NCI-H446 treated with DMSO at 0.1 percent for 48 hours (cell line): ENCODE measurements at regions not wholly inside any gene's neighbourhood (a gene's known extent, or its start where the extent isn't known, plus 50 kb on each side); places are given as distances from the start of the nearest gene placed in this dataset.

Source experiments
- DNase-seq: peaks from one replicate; lab custom pipeline; 2025; lab: John Stamatoyannopoulos, UW

- no peak for DNase-seq
Measured at GRCh38 chr18:76570856-76571255, 75.8 kb upstream of the ZNF516 start.

GRCh38 chr18:76569644-76570419, 74.8 kb upstream of the ZNF516 start:
- DNase-seq = no peak

- no peak for DNase-seq
Measured at GRCh38 chr18:76568731-76569130, 73.7 kb upstream of the ZNF516 start.

GRCh38 chr18:76567835-76568445, 72.9 kb upstream of the ZNF516 start:
- DNase-seq = no peak

- DNase-seq = no peak
Measured at GRCh38 chr18:76566987-76567386, 71.9 kb upstream of the ZNF516 start.

GRCh38 chr18:76565238-76566173, 70.5 kb upstream of the ZNF516 start:
- DNase-seq = no peak

GRCh38 chr18:76564655-76565237, 69.7 kb upstream of the ZNF516 start:
- no peak for DNase-seq

- no peak for DNase-seq
Measured at GRCh38 chr18:76564117-76564516, 69.1 kb upstream of the ZNF516 start.

- no peak for DNase-seq
Measured at GRCh38 chr18:76562286-76563122, 67.5 kb upstream of the ZNF516 start.

GRCh38 chr18:76558881-76559667, 64.0 kb upstream of the ZNF516 start:
- DNase-seq = no peak

GRCh38 chr18:76557026-76557575, 62.1 kb upstream of the ZNF516 start:
- DNase-seq = no peak

GRCh38 chr18:76554547-76555222, 59.6 kb upstream of the ZNF516 start:
- DNase-seq = no peak

GRCh38 chr18:76553715-76554546, 58.9 kb upstream of the ZNF516 start:
- DNase-seq = no peak

- DNase-seq = no peak
Measured at GRCh38 chr18:76548541-76548940, 53.5 kb upstream of the ZNF516 start.

- no peak for DNase-seq
Measured at GRCh38 chr18:76547296-76547695, 52.3 kb upstream of the ZNF516 start.

- DNase-seq = no peak
Measured at GRCh38 chr18:76546436-76546835, 51.4 kb upstream of the ZNF516 start.

GRCh38 chr18:76546088-76546435, 51.0 kb upstream of the ZNF516 start:
- no peak for DNase-seq

- no peak for DNase-seq
Measured at GRCh38 chr18:76545433-76546087, 50.5 kb upstream of the ZNF516 start.
